T-cell (primary cell): ENCODE measurements at regions not wholly inside any gene's neighbourhood (a gene's known extent, or its start where the extent isn't known, plus 50 kb on each side); places are given as distances from the start of the nearest gene placed in this dataset.

ENCODE experiments used
- ATAC-seq, 4 experiments: fragments of 200-7000 bp in 3 of 4; fragments of 150-1000 bp in 1 of 4; cut with Tn5 transposase; replicated peaks in 1 of 4; 1 replicate in 3 of 4; 2 replicates in 1 of 4; pipeline ENCODE4 v1.10.0; 2021; ENCODE audit warnings: moderate library complexity in 3 of 4, mild to moderate bottlenecking in 2 of 4, moderate number of reproducible peaks in 1 of 4
- CTCF ChIA-PET, 2 donors: fragments of 300-600 bp; sonication (Branson Sonifier 250); formaldehyde crosslinking; loops; one replicate each; lab custom pipeline; 2022; ENCODE audit warnings: antibody characterized with exemption in 2 of 2; lab: Charles Lee
- POLR2A ChIA-PET, 2 donors: fragments of 300-600 bp; sonication (Branson Sonifier 250); formaldehyde crosslinking; loops; one replicate each; lab custom pipeline; 2022; ENCODE audit warnings: antibody characterized with exemption in 2 of 2; lab: Charles Lee
- DNase-seq, 35 experiments: peaks; one replicate each; pipeline versions ENCODE4 v3.0.0 to v3.0.0-alpha.2; 2013 to 2023
- H3K27ac ChIP-seq: one replicate; pipeline ENCODE4 v1.5.1; 2013; ENCODE audit warnings: low read length
- H3K27me3 ChIP-seq, 2 experiments: replicated peaks in 1 of 2; 1 replicate in 1 of 2; 2 replicates in 1 of 2; pipeline versions ENCODE4 v1.6.1 to v1.7.0; 2013; ENCODE audit warnings: low read length in 1 of 2, mixed read lengths in 1 of 2; ENCODE audit not compliant: control insufficient read depth in 2 of 2, insufficient read depth in 2 of 2; ENCODE audit errors: extremely low read depth in 1 of 2
- H3K36me3 ChIP-seq, 2 donors: 1 replicate in 1 of 2; 2 replicates in 1 of 2; pipeline versions ENCODE4 v1.6.1 to v1.7.0; 2013; ENCODE audit warnings: low read length in 1 of 2; ENCODE audit not compliant: control insufficient read depth in 2 of 2, insufficient read depth in 1 of 2; ENCODE audit errors: extremely low read depth in 1 of 2
- H3K4me1 ChIP-seq, 2 experiments: 1 replicate in 1 of 2; 2 replicates in 1 of 2; pipeline versions ENCODE4 v1.6.1 to v1.7.0; 2013; ENCODE audit warnings: low read length in 2 of 2, mixed read lengths in 1 of 2; ENCODE audit not compliant: insufficient read depth in 2 of 2, control insufficient read depth in 1 of 2; ENCODE audit errors: extremely low read depth in 1 of 2
- H3K4me3 ChIP-seq, 2 donors: 1 replicate in 1 of 2; 2 replicates in 1 of 2; pipeline versions ENCODE4 v1.5.1 to v1.7.0; 2013; ENCODE audit warnings: mild to moderate bottlenecking in 2 of 2, low read length in 1 of 2, moderate library complexity in 1 of 2; ENCODE audit not compliant: control insufficient read depth in 1 of 2; ENCODE audit errors: extremely low read depth in 1 of 2
- H3K9me3 ChIP-seq: 2 replicates; pipeline ENCODE4 v1.7.0; 2013
- H3K27ac Mint-ChIP-seq, 2 donors: one replicate each; pipeline ENCODE4 v1.8.0; 2020 to 2021; ENCODE audit warnings: mild to moderate bottlenecking in 2 of 2, mixed read lengths in 2 of 2
- H3K27me3 Mint-ChIP-seq, 2 donors: one replicate each; pipeline ENCODE4 v1.8.0; 2021 to 2022; ENCODE audit warnings: mixed read lengths in 2 of 2
- H3K36me3 Mint-ChIP-seq: one replicate; pipeline ENCODE4 v1.8.0; 2021; ENCODE audit warnings: mixed read lengths
- H3K4me1 Mint-ChIP-seq, 3 donors: one replicate each; pipeline ENCODE4 v1.8.0; 2020 to 2022; ENCODE audit warnings: mixed read lengths in 3 of 3, mild to moderate bottlenecking in 1 of 3
- H3K4me3 Mint-ChIP-seq, 3 donors: one replicate each; pipeline ENCODE4 v1.8.0; 2020 to 2022; ENCODE audit warnings: mild to moderate bottlenecking in 3 of 3, mixed read lengths in 3 of 3, moderate library complexity in 3 of 3
- H3K9me3 Mint-ChIP-seq, 3 donors: one replicate each; pipeline ENCODE4 v1.8.0; 2020 to 2022; ENCODE audit warnings: mixed read lengths in 3 of 3
- WGBS: methylation state at CpG from one replicate; pipeline ENCODE4 v1.1.5; 2013; ENCODE audit warnings: missing lambda C conversion rate; ENCODE audit not compliant: insufficient coverage; 5-methylcytosine and 5-hydroxymethylcytosine counted together

GRCh38 chr6:160929361-160929760 is 62.2 kb upstream of the MAP3K4 start:
- Histone ChIP-seq H3K4me1 (peaks cover 0 to 9% of the 10 kb centered on the region in 2 experiments), H3K27me3 (peaks cover 9 to 29% of the 10 kb centered on the region in 2 experiments), H3K27ac (no peak overlapping the region), H3K36me3 (no peaks in the 10 kb centered on the region), H3K4me3 (no peak overlapping the region), H3K9me3 (no peaks in the 10 kb centered on the region)
- POLR2A ChIA-PET: no interaction called here
- Mint-ChIP-seq H3K27ac (no peak overlapping the region), H3K4me3 (no peak overlapping the region), H3K4me1 (peaks cover 0 to 11% (median 6%) of the 10 kb centered on the region in 3 donors), H3K9me3 (no peaks in the 10 kb centered on the region), H3K36me3 (no peaks in the 10 kb centered on the region), H3K27me3 (peaks cover 23 to 40% of the 10 kb centered on the region in 2 donors)
- 93% methylated on average over 3 of the region's 3 CpGs for WGBS
- ATAC-seq: no peak
- DNase-seq: no peak
- CTCF ChIA-PET: interaction anchor here (0.9 to 8.8 kb wide), 5 partner anchors 11 to 443 kb away, joined by 3 to 138 read pairs (median 5); no protein-coding TSS in a partner anchor

- ChIA-PET POLR2A (no interaction called here), CTCF (interaction anchor here (0.7 to 8.8 kb wide), 9 partner anchors 21 to 1603 kb away, joined by 3 to 138 read pairs (median 6); no protein-coding TSS in a partner anchor)
- Mint-ChIP-seq H3K4me1 (peaks cover 0 to 11% (median 6%) of the 10 kb centered on the region in 3 donors), H3K27ac (no peak overlapping the region), H3K9me3 (no peaks in the 10 kb centered on the region), H3K27me3 (peaks cover 23 to 39% of the 10 kb centered on the region in 2 donors), H3K4me3 (no peak overlapping the region), H3K36me3 (no peaks in the 10 kb centered on the region)
- Histone ChIP-seq H3K9me3 (no peaks in the 10 kb centered on the region), H3K4me3 (no peak overlapping the region), H3K27ac (no peak overlapping the region), H3K4me1 (peaks cover 0 to 9% of the 10 kb centered on the region in 2 experiments), H3K27me3 (peaks cover 9 to 29% of the 10 kb centered on the region in 2 experiments), H3K36me3 (no peaks in the 10 kb centered on the region)
- ATAC-seq (no peak), DNase-seq (no peak)
- WGBS: 88% methylated on average over 3 of the region's 3 CpGs
These were observed 61.7 kb upstream of the MAP3K4 start for GRCh38 chr6:160929831-160930230.

GRCh38 chr6:160930547-160931377 is 60.8 kb upstream of the MAP3K4 start:
- Mint-ChIP-seq H3K27me3 (peaks cover 22 to 36% of the 10 kb centered on the region in 2 donors), H3K27ac (no peak overlapping the region), H3K4me1 (peaks cover 0 to 11% (median 6%) of the 10 kb centered on the region in 3 donors), H3K36me3 (no peaks in the 10 kb centered on the region), H3K9me3 (no peaks in the 10 kb centered on the region), H3K4me3 (peak overlapping the region; percentile 11 to 50 (median 49))
- POLR2A ChIA-PET: interaction anchor here in 1 of 2 donors (0.7 kb wide), 1 partner anchor 30 kb away, joined by 3 read pairs; no protein-coding TSS in a partner anchor
- Histone ChIP-seq H3K4me3 (peak overlapping the region; percentile 23 to 33), H3K27ac (no peak overlapping the region), H3K36me3 (no peaks in the 10 kb centered on the region), H3K9me3 (no peaks in the 10 kb centered on the region), H3K27me3 (peaks cover 12 to 29% of the 10 kb centered on the region in 2 experiments), H3K4me1 (peaks cover 0 to 9% of the 10 kb centered on the region in 2 experiments)
- CTCF ChIA-PET: interaction anchor here (0.5 to 8.8 kb wide), 12 partner anchors 20 to 1604 kb away, joined by 3 to 138 read pairs (median 4); partner anchors contain the start of gene AGPAT4 (in 1 of the 2)
- DNase-seq: peak in 31 of 35 experiments; percentile 1 to 69 (median 32)
- peak; percentile 47 to 69 (median 57) for ATAC-seq
- 8% methylated on average over 50 of the region's 50 CpGs for WGBS

GRCh38 chr6:160931378-160932310 is 59.9 kb upstream of the MAP3K4 start:
- CTCF ChIA-PET: interaction anchor here (0.5 to 8.8 kb wide), 10 partner anchors 34 to 445 kb away, joined by 3 to 138 read pairs (median 4); partner anchors contain the start of gene AGPAT4 (in 1 of the 2)
- 29% methylated on average over 6 of the region's 13 CpGs for WGBS
- peaks cover 0 to 9% of the 10 kb centered on the region in 2 experiments for H3K4me1 ChIP-seq
- DNase-seq: no peak
- peak overlapping the region in 1 of 3 donors; percentile 38 for H3K4me3 Mint-ChIP-seq
- H3K36me3 ChIP-seq: no peaks in the 10 kb centered on the region
- no peaks in the 10 kb centered on the region for H3K9me3 ChIP-seq
- no peaks in the 10 kb centered on the region for H3K36me3 Mint-ChIP-seq
- no peak overlapping the region for H3K27ac Mint-ChIP-seq
- H3K4me1 Mint-ChIP-seq: peaks cover 0 to 11% (median 6%) of the 10 kb centered on the region in 3 donors
- POLR2A ChIA-PET: no interaction called here
- H3K9me3 Mint-ChIP-seq: no peaks in the 10 kb centered on the region
- no peak for ATAC-seq
- H3K27ac ChIP-seq: no peak overlapping the region
- H3K27me3 Mint-ChIP-seq: peaks cover 23 to 30% of the 10 kb centered on the region in 2 donors
- no peak overlapping the region for H3K4me3 ChIP-seq
- peaks cover 12 to 22% of the 10 kb centered on the region in 2 experiments for H3K27me3 ChIP-seq

- no peaks in the 10 kb centered on the region for H3K9me3 Mint-ChIP-seq
- Histone ChIP-seq H3K36me3 (no peaks in the 10 kb centered on the region), H3K27ac (no peak overlapping the region), H3K4me3 (no peak overlapping the region), H3K27me3 (peaks cover 12 to 19% of the 10 kb centered on the region in 2 experiments), H3K4me1 (peaks cover 0 to 9% of the 10 kb centered on the region in 2 experiments), H3K9me3 (no peaks in the 10 kb centered on the region)
- peaks cover 27 to 30% of the 10 kb centered on the region in 2 donors for H3K27me3 Mint-ChIP-seq
- DNase-seq (no peak), ATAC-seq (no peak)
- ChIA-PET CTCF (interaction anchor here (1.0 to 8.8 kb wide), 4 partner anchors 9 to 443 kb away, joined by 3 to 138 read pairs (median 4); no protein-coding TSS in a partner anchor), POLR2A (no interaction called here)
- H3K36me3 Mint-ChIP-seq: no peaks in the 10 kb centered on the region
- WGBS: 69% methylated on average over 5 of the region's 8 CpGs
- H3K27ac Mint-ChIP-seq: no peak overlapping the region
- H3K4me3 Mint-ChIP-seq: no peak overlapping the region
- H3K4me1 Mint-ChIP-seq: peaks cover 0 to 11% (median 6%) of the 10 kb centered on the region in 3 donors
These were observed 58.3 kb upstream of the MAP3K4 start for GRCh38 chr6:160933256-160933655.
